Psoas muscle (tissue), 7 donors: ENCODE measurements at regions not wholly inside any gene's neighbourhood (a gene's known extent, or its start where the extent isn't known, plus 50 kb on each side); places are given as distances from the start of the nearest gene placed in this dataset.
"Not testable (repeated sequence)": the region's sequence is repeated elsewhere in the genome, so short reads cannot be mapped to it uniquely, and the experiment has no call there.

ENCODE experiments used
- ATAC-seq, 4 donors: fragments of 200-7000 bp; cut with Tn5 transposase; one replicate each; pipeline ENCODE4 v1.9.1; 2020; ENCODE audit warnings: moderate library complexity in 3 of 4, mild to moderate bottlenecking in 2 of 4
- DNase-seq, 2 donors: peaks; one replicate each; pipeline ENCODE4 v3.0.0-alpha.2; 2020
- H3K27ac ChIP-seq: fragments of 200-600 bp; one replicate; pipeline ENCODE4 v1.8.0; 2022
- H3K27me3 ChIP-seq, 3 donors: fragments of 200-600 bp in 1 of 3; one replicate each; pipeline versions ENCODE4 v1.6.1 to v1.8.0; 2013 to 2022; ENCODE audit warnings: low read length in 2 of 3, mild to moderate bottlenecking in 2 of 3, moderate library complexity in 1 of 3; ENCODE audit not compliant: insufficient read depth in 3 of 3
- H3K36me3 ChIP-seq, 2 donors: fragments of 200-600 bp in 1 of 2; one replicate each; pipeline versions ENCODE4 v1.6.1 to v1.8.0; 2013 to 2022; ENCODE audit warnings: low read depth in 1 of 2, mild to moderate bottlenecking in 1 of 2, moderate library complexity in 1 of 2; ENCODE audit not compliant: insufficient read depth in 1 of 2
- H3K4me1 ChIP-seq: fragments of 200-600 bp; one replicate; pipeline ENCODE4 v1.8.0; 2022
- H3K4me3 ChIP-seq: fragments of 200-600 bp; one replicate; pipeline ENCODE4 v1.8.0; 2022; ENCODE audit warnings: mild to moderate bottlenecking
- H3K9me3 ChIP-seq: fragments of 200-600 bp; one replicate; pipeline ENCODE4 v1.8.0; 2022
- WGBS, 3 donors: extraction: QIAGEN DNeasy Blood & Tissue Kit; methylation state at CpG; one replicate each; pipeline versions ENCODE4 v1.1.6 to v1.1.7; 2013; 5-methylcytosine and 5-hydroxymethylcytosine counted together
- intact Hi-C, 2 donors: fragments of 100-400 bp; cut with DNase I; formaldehyde crosslinking; loops; one replicate each; pipeline versions ENCODE4 v1.11.0 to v1.14.2; 2022
- TF ChIP-seq, protein P1 (sequence below): fragments of 200-600 bp; IDR thresholded peaks from one replicate; pipeline ENCODE4 v1.8.0; 2022; ENCODE audit warnings: antibody characterized with exemption
- donor health status: healthy with polysubstance abuse.
- donor health status: DM: no; HTN: no; CAD: no; lungs with moderate emphysema.
- donor health status: Bipolar disorder and iron deficiency.
- donor health status: healthy.
- donor health status: DM: yes; HTN: yes; CAD: no.
- donor health status: DM: no; HTN: no; CAD: no.
- donor health status: DM: yes; HTN: yes; CAD: no.

- TF ChIP-seq, protein P1, sequence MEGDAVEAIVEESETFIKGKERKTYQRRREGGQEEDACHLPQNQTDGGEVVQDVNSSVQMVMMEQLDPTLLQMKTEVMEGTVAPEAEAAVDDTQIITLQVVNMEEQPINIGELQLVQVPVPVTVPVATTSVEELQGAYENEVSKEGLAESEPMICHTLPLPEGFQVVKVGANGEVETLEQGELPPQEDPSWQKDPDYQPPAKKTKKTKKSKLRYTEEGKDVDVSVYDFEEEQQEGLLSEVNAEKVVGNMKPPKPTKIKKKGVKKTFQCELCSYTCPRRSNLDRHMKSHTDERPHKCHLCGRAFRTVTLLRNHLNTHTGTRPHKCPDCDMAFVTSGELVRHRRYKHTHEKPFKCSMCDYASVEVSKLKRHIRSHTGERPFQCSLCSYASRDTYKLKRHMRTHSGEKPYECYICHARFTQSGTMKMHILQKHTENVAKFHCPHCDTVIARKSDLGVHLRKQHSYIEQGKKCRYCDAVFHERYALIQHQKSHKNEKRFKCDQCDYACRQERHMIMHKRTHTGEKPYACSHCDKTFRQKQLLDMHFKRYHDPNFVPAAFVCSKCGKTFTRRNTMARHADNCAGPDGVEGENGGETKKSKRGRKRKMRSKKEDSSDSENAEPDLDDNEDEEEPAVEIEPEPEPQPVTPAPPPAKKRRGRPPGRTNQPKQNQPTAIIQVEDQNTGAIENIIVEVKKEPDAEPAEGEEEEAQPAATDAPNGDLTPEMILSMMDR: no peak
- Histone ChIP-seq H3K27me3 (no peaks in the 10 kb centered on the region), H3K36me3 (no peaks in the 10 kb centered on the region), H3K4me1 (peaks cover 7% of the 10 kb centered on the region), H3K9me3 (no peaks in the 10 kb centered on the region), H3K27ac (no peak overlapping the region), H3K4me3 (no peak overlapping the region)
- no peak for DNase-seq
- WGBS, 3 donors: 69 to 84% (median 75%) methylated on average over 2 of the region's 2 CpGs
- intact Hi-C loops: no loop called here
- ATAC-seq: no peak
Measured at GRCh38 chr20:5662769-5663168, 52.0 kb upstream of the GPCPD1 start.

- WGBS, 3 donors: 93 to 97% (median 93%) methylated on average over 8 of the region's 8 CpGs
- intact Hi-C loops: not testable (repeated sequence)
Measured at GRCh38 chr20:5660756-5661155, 50.0 kb upstream of the GPCPD1 start.

More at GRCh38 chr20:5660756-5661155, 50.0 kb upstream of the GPCPD1 start:
- peaks cover 13% of the 10 kb centered on the region for H3K4me1 ChIP-seq
- not testable (repeated sequence) for H3K4me3 ChIP-seq, H3K27me3 ChIP-seq, H3K36me3 ChIP-seq, H3K9me3 ChIP-seq, ATAC-seq, H3K27ac ChIP-seq, DNase-seq
